ENCODE measurements at regions not wholly inside any gene's neighbourhood (a gene's known extent, or its start where the extent isn't known, plus 50 kb on each side); places are given as distances from the start of the nearest gene placed in this dataset.
"Not testable (repeated sequence)": the region's sequence is repeated elsewhere in the genome, so short reads cannot be mapped to it uniquely, and the experiment has no call there.

- no peak for DNase-seq
These were observed 59.6 kb downstream of the RNF187 start for GRCh38 chr1:228546541-228547463.

- no peak for DNase-seq
These were observed 60.2 kb downstream of the RNF187 start for GRCh38 chr1:228547464-228547792.

- no peak for DNase-seq
These were observed 61.6 kb downstream of the RNF187 start for GRCh38 chr1:228548788-228549187.

- no peak for DNase-seq
These were observed 65.5 kb downstream of the RNF187 start for GRCh38 chr1:228552596-228553176.

- no peak for DNase-seq
These were observed 66.9 kb downstream of the RNF187 start for GRCh38 chr1:228554107-228554506.

- DNase-seq = peak; percentile 39 to 57
These were observed 68.2 kb downstream of the RNF187 start for GRCh38 chr1:228555074-228555994.

- DNase-seq = not testable (repeated sequence)
These were observed 69.7 kb downstream of the RNF187 start for GRCh38 chr1:228556634-228557430.
